DMS153 treated with DMSO at 0.1 percent for 48 hours (cell line): ENCODE measurements at regions not wholly inside any gene's neighbourhood (a gene's known extent, or its start where the extent isn't known, plus 50 kb on each side); places are given as distances from the start of the nearest gene placed in this dataset.

Source experiments
- DNase-seq: peaks from one replicate; lab custom pipeline; 2025; ENCODE audit not compliant: unreplicated experiment; lab: John Stamatoyannopoulos, UW

- no peak for DNase-seq
These were observed 635.1 kb upstream of the SLC39A10 start for GRCh38 chr2:195021711-195022507.

GRCh38 chr2:195018462-195018861 lies 638.6 kb upstream of the SLC39A10 start:
- DNase-seq: no peak

- no peak for DNase-seq
These were observed 639.1 kb upstream of the SLC39A10 start for GRCh38 chr2:195017890-195018289.

GRCh38 chr2:195016841-195017240 lies 640.2 kb upstream of the SLC39A10 start:
- DNase-seq: no peak

- no peak for DNase-seq
These were observed 647.8 kb upstream of the SLC39A10 start for GRCh38 chr2:195009202-195009601.

- no peak for DNase-seq
These were observed 650.2 kb upstream of the SLC39A10 start for GRCh38 chr2:195006856-195007255.

GRCh38 chr2:195003881-195004471 lies 653.0 kb upstream of the SLC39A10 start:
- no peak for DNase-seq

- DNase-seq: no peak
These were observed 655.1 kb upstream of the SLC39A10 start for GRCh38 chr2:195001924-195002323.

- no peak for DNase-seq
These were observed 657.3 kb upstream of the SLC39A10 start for GRCh38 chr2:194999771-195000170.

- DNase-seq: no peak
These were observed 664.4 kb upstream of the SLC39A10 start for GRCh38 chr2:194992648-194993047.

- DNase-seq: no peak
These were observed 671.8 kb upstream of the SLC39A10 start for GRCh38 chr2:194985258-194985657.

GRCh38 chr2:194962254-194962653 lies 694.8 kb upstream of the SLC39A10 start:
- no peak for DNase-seq

GRCh38 chr2:194954218-194954617 lies 702.8 kb upstream of the SLC39A10 start:
- DNase-seq: no peak

- no peak for DNase-seq
These were observed 710.2 kb upstream of the SLC39A10 start for GRCh38 chr2:194946826-194947225.

- no peak for DNase-seq
These were observed 719.0 kb upstream of the SLC39A10 start for GRCh38 chr2:194938066-194938465.

GRCh38 chr2:194927489-194927888 lies 729.5 kb upstream of the SLC39A10 start:
- no peak for DNase-seq

GRCh38 chr2:194926873-194927272 lies 730.2 kb upstream of the SLC39A10 start:
- no peak for DNase-seq

- no peak for DNase-seq
These were observed 731.3 kb upstream of the SLC39A10 start for GRCh38 chr2:194925742-194926141.

- no peak for DNase-seq
These were observed 739.5 kb upstream of the SLC39A10 start for GRCh38 chr2:194917519-194917918.

GRCh38 chr2:194915485-194915884 lies 741.5 kb upstream of the SLC39A10 start:
- DNase-seq: no peak

- DNase-seq: no peak
These were observed 749.5 kb upstream of the SLC39A10 start for GRCh38 chr2:194907569-194907968.

- DNase-seq: no peak
These were observed 760.2 kb upstream of the SLC39A10 start for GRCh38 chr2:194896871-194897270.

- no peak for DNase-seq
These were observed 773.3 kb upstream of the SLC39A10 start for GRCh38 chr2:194883711-194884110.
